CD14-positive monocyte (primary cell): ENCODE measurements at regions not wholly inside any gene's neighbourhood (a gene's known extent, or its start where the extent isn't known, plus 50 kb on each side); places are given as distances from the start of the nearest gene placed in this dataset.
"Not testable (repeated sequence)": the region's sequence is repeated elsewhere in the genome, so short reads cannot be mapped to it uniquely, and the experiment has no call there.

Source experiments
- DNase-seq, 3 donors: peaks; one replicate each; pipeline ENCODE4 v3.0.0-alpha.2; 2011 to 2022
- H2AFZ ChIP-seq: 2 replicates; pipeline ENCODE4 v1.6.0; 2012; ENCODE audit warnings: mild to moderate bottlenecking, low read depth, low read length, inconsistent platforms; ENCODE audit not compliant: insufficient read depth, poor library complexity, severe bottlenecking
- H3K27ac ChIP-seq, 2 donors: 1 replicate in 1 of 2; 2 replicates in 1 of 2; pipeline ENCODE4 v1.5.1; 2012 to 2013; ENCODE audit warnings: low read length in 2 of 2, control low read depth in 1 of 2, inconsistent platforms in 1 of 2, low read depth in 1 of 2, mild to moderate bottlenecking in 1 of 2
- H3K27me3 ChIP-seq, 2 donors: one replicate each; pipeline versions ENCODE4 v1.6.0 to v1.6.1; 2011 to 2013; ENCODE audit warnings: low read length in 2 of 2; ENCODE audit not compliant: control insufficient read depth in 2 of 2, insufficient read depth in 2 of 2
- H3K36me3 ChIP-seq, 2 donors: replicated peaks in 1 of 2; 1 replicate in 1 of 2; 2 replicates in 1 of 2; pipeline versions ENCODE4 v1.5.1 to v1.6.1; 2012 to 2013; ENCODE audit warnings: low read length in 2 of 2, control low read depth in 1 of 2, inconsistent platforms in 1 of 2, mild to moderate bottlenecking in 1 of 2; ENCODE audit not compliant: insufficient read depth in 2 of 2, control insufficient read depth in 1 of 2
- H3K4me1 ChIP-seq, 2 donors: 1 replicate in 1 of 2; 2 replicates in 1 of 2; pipeline versions ENCODE4 v1.5.1 to v1.6.1; 2012 to 2013; ENCODE audit warnings: low read length in 2 of 2, control low read depth in 1 of 2, inconsistent platforms in 1 of 2, mild to moderate bottlenecking in 1 of 2, moderate library complexity in 1 of 2; ENCODE audit not compliant: insufficient read depth in 2 of 2, control insufficient read depth in 1 of 2
- H3K4me2 ChIP-seq: replicated peaks from 2 replicates; pipeline ENCODE3; 2012; ENCODE audit warnings: low read length, moderate library complexity, mild to moderate bottlenecking; ENCODE audit not compliant: poor library complexity, severe bottlenecking; ENCODE audit errors: extremely low read depth
- H3K4me3 ChIP-seq, 3 experiments: fragments of 200-600 bp in 1 of 3; sonication (generic) in 1 of 3; replicated peaks in 1 of 3; 1 replicate in 2 of 3; 2 replicates in 1 of 3; pipeline ENCODE4 v1.5.1; 2011 to 2013; ENCODE audit warnings: low read length in 3 of 3, mild to moderate bottlenecking in 3 of 3, control low read depth in 2 of 3, low read depth in 2 of 3, inconsistent platforms in 1 of 3, moderate library complexity in 1 of 3
- H3K79me2 ChIP-seq: 2 replicates; pipeline ENCODE4 v1.6.0; 2012; ENCODE audit warnings: mild to moderate bottlenecking, control low read depth, inconsistent platforms, low read length, moderate library complexity; ENCODE audit not compliant: insufficient read depth
- H3K9ac ChIP-seq: 2 replicates; pipeline ENCODE4 v1.6.0; 2017; ENCODE audit warnings: low read length, mild to moderate bottlenecking; ENCODE audit not compliant: insufficient read depth, poor library complexity, severe bottlenecking
- H3K9me3 ChIP-seq, 2 donors: replicated peaks in 1 of 2; 1 replicate in 1 of 2; 2 replicates in 1 of 2; pipeline versions ENCODE4 v1.5.1 to v1.6.1; 2012 to 2013; ENCODE audit warnings: low read length in 2 of 2, control low read depth in 1 of 2; ENCODE audit not compliant: control insufficient read depth in 1 of 2, insufficient read depth in 1 of 2
- H4K20me1 ChIP-seq: 2 replicates; pipeline ENCODE4 v1.6.0; 2012; ENCODE audit warnings: mild to moderate bottlenecking, low read length, control low read depth, moderate library complexity; ENCODE audit not compliant: insufficient read depth
- H3K27ac Mint-ChIP-seq, 7 donors: one replicate each; pipeline ENCODE4 v1.8.0; 2020; ENCODE audit warnings: mild to moderate bottlenecking in 7 of 7, mixed read lengths in 7 of 7, moderate library complexity in 6 of 7, inconsistent platforms in 2 of 7
- H3K27me3 Mint-ChIP-seq, 3 donors: one replicate each; pipeline ENCODE4 v1.8.0; 2021 to 2022; ENCODE audit warnings: low read depth in 3 of 3, mild to moderate bottlenecking in 3 of 3, mixed read lengths in 3 of 3, moderate library complexity in 3 of 3, inconsistent platforms in 1 of 3
- H3K36me3 Mint-ChIP-seq, 2 donors: one replicate each; pipeline ENCODE4 v1.8.0; 2020; ENCODE audit warnings: mixed read lengths in 2 of 2, inconsistent platforms in 1 of 2, mild to moderate bottlenecking in 1 of 2
- H3K4me1 Mint-ChIP-seq: one replicate; pipeline ENCODE4 v1.8.0; 2020; ENCODE audit warnings: mild to moderate bottlenecking, mixed read lengths
- H3K4me3 Mint-ChIP-seq, 2 donors: one replicate each; pipeline ENCODE4 v1.8.0; 2020; ENCODE audit warnings: mild to moderate bottlenecking in 2 of 2, mixed read lengths in 2 of 2, moderate library complexity in 1 of 2
- H3K9me3 Mint-ChIP-seq, 7 donors: one replicate each; pipeline ENCODE4 v1.8.0; 2020 to 2022; ENCODE audit warnings: mixed read lengths in 7 of 7, mild to moderate bottlenecking in 6 of 7, moderate library complexity in 6 of 7, inconsistent platforms in 2 of 7
- CTCF ChIP-seq: fragments of 200-600 bp; IDR thresholded peaks from one replicate; pipeline ENCODE4 v1.8.0; 2022; ENCODE audit warnings: antibody characterized with exemption, mild to moderate bottlenecking
- WGBS: methylation state at CpG from one replicate; pipeline ENCODE4 v1.1.5; 2013; ENCODE audit warnings: missing lambda C conversion rate; ENCODE audit not compliant: insufficient coverage; 5-methylcytosine and 5-hydroxymethylcytosine counted together
- intact Hi-C, 2 donors: fragments of 100-400 bp; cut with micrococcal nuclease; formaldehyde crosslinking; loops; one replicate each; pipeline versions ENCODE4 v1.15.0 to v1.15.1; 2023

DNA sequence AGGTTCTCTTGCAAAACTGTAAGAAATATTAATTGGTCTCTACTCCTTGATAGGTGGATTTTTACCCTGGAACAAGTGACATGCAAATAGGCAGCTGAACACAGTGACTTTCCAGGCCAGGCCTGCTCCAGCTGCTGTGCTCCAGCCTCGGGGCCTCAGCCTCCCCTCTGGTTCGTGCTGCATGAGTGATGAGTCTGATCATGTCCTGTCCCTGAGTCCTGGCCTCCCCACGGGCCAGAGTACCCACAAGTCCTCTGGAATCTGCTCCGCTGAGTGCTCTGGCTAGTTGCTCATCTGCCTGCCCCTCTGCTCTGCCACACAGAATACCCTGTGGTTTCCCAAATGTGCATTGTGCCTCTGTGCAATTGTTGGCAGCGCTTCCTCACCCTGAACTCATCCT lies 80.1 kb upstream of the PDZD8 start:
- no peak for TF ChIP-seq CTCF
- Histone ChIP-seq H3K79me2 (no peaks in the 10 kb centered on the region), H3K9me3 (no peaks in the 10 kb centered on the region), H2AFZ (peak overlapping the region; percentile 21), H3K9ac (no peak overlapping the region), H3K27ac (peak overlapping the region in 1 of 2 donors; percentile 2), H3K36me3 (no peaks in the 10 kb centered on the region), H3K4me1 (peaks cover 46 to 50% of the 10 kb centered on the region in 2 donors), H4K20me1 (no peaks in the 10 kb centered on the region), H3K4me3 (peak overlapping the region in 1 of 3 experiments; percentile 56), H3K27me3 (peaks cover 0 to 9% of the 10 kb centered on the region in 2 donors), H3K4me2 (peak overlapping the region; percentile 62)
- DNase-seq = no peak
- intact Hi-C loops = no loop called here
- WGBS = 59% methylated on average over 4 of the region's 5 CpGs
- peak overlapping the region in 4 of 7 donors; percentile 42 to 89 (median 56) for H3K27ac Mint-ChIP-seq
- H3K4me1 Mint-ChIP-seq = peaks cover 53% of the 10 kb centered on the region
- H3K36me3 Mint-ChIP-seq = peaks cover 0 to 2% of the 10 kb centered on the region in 2 donors
- no peak overlapping the region for H3K4me3 Mint-ChIP-seq
- peaks cover 2 to 11% (median 3%) of the 10 kb centered on the region in 3 donors for H3K27me3 Mint-ChIP-seq
- H3K9me3 Mint-ChIP-seq = peaks cover 0 to 9% (median 3%) of the 10 kb centered on the region in 7 donors

DNA sequence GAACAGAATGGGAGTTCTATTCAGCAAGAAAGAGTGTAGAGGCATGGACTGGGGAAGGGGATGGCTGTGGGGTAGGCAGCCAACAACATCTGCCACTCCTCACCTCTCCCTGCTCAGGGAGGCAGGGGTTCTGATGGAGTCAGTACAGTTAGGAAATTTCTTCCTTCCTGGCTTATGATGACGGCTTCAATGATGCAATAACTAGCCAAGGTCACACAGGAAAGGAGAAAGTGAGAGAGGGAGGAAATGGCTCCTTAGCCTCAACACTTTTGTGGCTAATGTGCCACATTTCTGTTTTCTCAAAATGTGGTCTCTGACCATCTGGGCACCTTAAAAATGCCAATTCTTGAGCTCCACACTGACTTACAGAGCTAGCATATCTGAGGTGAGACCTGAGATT lies 79.3 kb upstream of the PDZD8 start:
- no peak for TF ChIP-seq CTCF
- H3K27ac ChIP-seq = peak overlapping the region in 1 of 2 donors; percentile 60
- H3K4me2 ChIP-seq = peak overlapping the region; percentile 29
- no peaks in the 10 kb centered on the region for H3K9me3 ChIP-seq
- no peaks in the 10 kb centered on the region for H3K36me3 ChIP-seq
- peaks cover 0 to 9% (median 3%) of the 10 kb centered on the region in 7 donors for H3K9me3 Mint-ChIP-seq
- peak overlapping the region in 1 of 2 donors; percentile 53 for H3K4me3 Mint-ChIP-seq
- peak overlapping the region; percentile 6 to 80 (median 54) for H3K27ac Mint-ChIP-seq
- H3K27me3 ChIP-seq = peaks cover 0 to 9% of the 10 kb centered on the region in 2 donors
- H3K79me2 ChIP-seq = no peaks in the 10 kb centered on the region
- intact Hi-C loops = no loop called here
- peak overlapping the region in 1 of 3 experiments; percentile 16 for H3K4me3 ChIP-seq
- H2AFZ ChIP-seq = no peak overlapping the region
- peaks cover 49% of the 10 kb centered on the region for H3K4me1 Mint-ChIP-seq
- peak; percentile 35 to 78 (median 67) for DNase-seq
- H3K27me3 Mint-ChIP-seq = peaks cover 2 to 9% (median 3%) of the 10 kb centered on the region in 3 donors
- 0% methylated on average over 1 of the region's 1 CpG for WGBS
- H3K9ac ChIP-seq = no peak overlapping the region
- peaks cover 46 to 50% of the 10 kb centered on the region in 2 donors for H3K4me1 ChIP-seq
- peaks cover 0 to 2% of the 10 kb centered on the region in 2 donors for H3K36me3 Mint-ChIP-seq
- no peaks in the 10 kb centered on the region for H4K20me1 ChIP-seq

DNA sequence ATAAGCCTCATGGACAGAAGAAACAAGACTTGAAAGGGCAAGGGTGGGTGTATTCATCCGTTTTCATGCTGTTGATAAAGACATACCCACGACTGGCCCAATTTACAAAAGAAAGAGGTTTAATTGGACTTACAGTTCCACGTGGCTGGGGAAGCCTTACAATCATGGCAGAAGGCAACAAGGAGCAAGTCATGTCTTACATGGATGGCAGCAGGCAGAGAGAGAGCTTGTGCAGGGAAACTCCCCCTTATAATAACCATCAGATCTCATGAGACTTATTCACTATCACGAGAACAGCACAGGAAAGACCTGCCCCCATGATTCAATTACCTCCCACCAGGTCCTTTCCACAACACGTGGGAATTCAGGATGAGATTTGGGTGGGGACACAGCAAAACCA lies 78.2 kb upstream of the PDZD8 start:
- H3K27ac ChIP-seq, H3K79me2 ChIP-seq, H3K4me3 ChIP-seq, H3K27me3 ChIP-seq, H2AFZ ChIP-seq, H4K20me1 ChIP-seq, H3K9ac ChIP-seq, DNase-seq, H3K27me3 Mint-ChIP-seq, H3K9me3 ChIP-seq, H3K9me3 Mint-ChIP-seq, H3K4me2 ChIP-seq, H3K36me3 ChIP-seq, H3K36me3 Mint-ChIP-seq, intact Hi-C loops: not testable (repeated sequence)
- WGBS = 87% methylated on average over 3 of the region's 5 CpGs
- Mint-ChIP-seq H3K4me3 (peak overlapping the region in 1 of 2 donors; percentile 41), H3K27ac (peak overlapping the region in 4 of 7 donors; percentile 27 to 75 (median 52)), H3K4me1 (peaks cover 49% of the 10 kb centered on the region)
- peaks cover 46 to 50% of the 10 kb centered on the region in 2 donors for H3K4me1 ChIP-seq
